ENCODE measurements at regions not wholly inside any gene's neighbourhood (a gene's known extent, or its start where the extent isn't known, plus 50 kb on each side); places are given as distances from the start of the nearest gene placed in this dataset.

DNA sequence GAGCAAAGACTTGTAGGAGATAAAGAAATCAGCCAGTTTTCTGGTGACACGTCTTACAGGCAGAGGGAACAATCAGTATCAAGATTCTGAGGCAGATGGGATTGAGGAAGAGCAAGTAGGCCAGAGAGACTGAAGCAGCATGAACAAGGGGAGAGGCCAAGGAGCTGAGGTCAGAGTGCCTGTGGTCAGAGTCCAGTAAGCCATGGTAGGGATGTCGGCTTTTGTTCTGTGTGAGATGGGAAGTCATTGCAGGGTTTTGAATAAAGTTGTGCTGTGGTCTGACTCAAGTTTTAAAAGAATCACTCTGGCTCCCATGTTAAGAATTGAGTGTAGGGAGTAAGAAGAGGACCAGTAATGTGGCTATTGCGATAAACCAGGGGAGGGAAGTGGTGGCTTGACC lies 85.9 kb upstream of the IVNS1ABP start:
- no peak overlapping the region for H3K27ac ChIP-seq
- H3K4me3 ChIP-seq: no peak overlapping the region
- H3K27me3 ChIP-seq (replicated peaks in 1 of 7): no peaks in the 10 kb centered on the region
- no peaks in the 10 kb centered on the region for H3K36me3 ChIP-seq
- H3K4me1 ChIP-seq: peaks cover 0 to 9% (median 3%) of the 10 kb centered on the region in 6 donors
- no peak for DNase-seq
- TF ChIP-seq POLR2AphosphoS5 (IDR thresholded peaks at IDR 0.05): no peak
- no peak for TF ChIP-seq POLR2A (IDR thresholded peaks at IDR 0.05)
- TF ChIP-seq, protein P1, sequence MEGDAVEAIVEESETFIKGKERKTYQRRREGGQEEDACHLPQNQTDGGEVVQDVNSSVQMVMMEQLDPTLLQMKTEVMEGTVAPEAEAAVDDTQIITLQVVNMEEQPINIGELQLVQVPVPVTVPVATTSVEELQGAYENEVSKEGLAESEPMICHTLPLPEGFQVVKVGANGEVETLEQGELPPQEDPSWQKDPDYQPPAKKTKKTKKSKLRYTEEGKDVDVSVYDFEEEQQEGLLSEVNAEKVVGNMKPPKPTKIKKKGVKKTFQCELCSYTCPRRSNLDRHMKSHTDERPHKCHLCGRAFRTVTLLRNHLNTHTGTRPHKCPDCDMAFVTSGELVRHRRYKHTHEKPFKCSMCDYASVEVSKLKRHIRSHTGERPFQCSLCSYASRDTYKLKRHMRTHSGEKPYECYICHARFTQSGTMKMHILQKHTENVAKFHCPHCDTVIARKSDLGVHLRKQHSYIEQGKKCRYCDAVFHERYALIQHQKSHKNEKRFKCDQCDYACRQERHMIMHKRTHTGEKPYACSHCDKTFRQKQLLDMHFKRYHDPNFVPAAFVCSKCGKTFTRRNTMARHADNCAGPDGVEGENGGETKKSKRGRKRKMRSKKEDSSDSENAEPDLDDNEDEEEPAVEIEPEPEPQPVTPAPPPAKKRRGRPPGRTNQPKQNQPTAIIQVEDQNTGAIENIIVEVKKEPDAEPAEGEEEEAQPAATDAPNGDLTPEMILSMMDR (IDR thresholded peaks at IDR 0.05 in 8 of 11, conservative IDR thresholded peaks at IDR 0.05 in 3 of 11): no peak
- peaks cover 0 to 6% (median 0%) of the 10 kb centered on the region in 8 donors for H3K9me3 ChIP-seq
- intact Hi-C loops (cut with DNase I; ENCODE audit: low total_unique reads): no loop called here
- 84 to 94% (median 86%) methylated on average over 3 of the region's 3 CpGs for WGBS, 5 donors

DNA sequence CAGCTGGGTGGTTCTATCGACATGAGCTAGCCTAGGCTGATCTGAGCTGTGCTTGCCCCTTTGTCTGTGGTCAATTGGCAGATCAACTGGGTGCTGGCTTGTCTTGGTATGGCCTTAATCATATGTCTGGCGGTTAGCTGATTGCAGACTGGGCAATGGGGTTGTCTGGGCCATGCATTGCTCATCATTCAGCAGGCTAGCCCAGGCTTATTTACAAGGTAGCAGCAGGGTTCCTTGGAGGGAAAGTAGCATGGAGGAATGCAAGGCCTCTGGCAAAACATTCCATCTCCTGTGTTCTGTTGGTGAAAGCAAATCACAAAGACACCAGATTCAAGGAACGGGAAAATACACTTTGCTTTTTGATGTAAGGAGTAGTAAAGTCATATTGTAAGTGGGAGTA lies 84.0 kb upstream of the IVNS1ABP start:
- Histone ChIP-seq H3K27ac (no peak overlapping the region), H3K27me3 (replicated peaks in 1 of 7) (no peaks in the 10 kb centered on the region), H3K4me3 (no peak overlapping the region), H3K4me1 (peaks cover 0 to 9% (median 3%) of the 10 kb centered on the region in 6 donors), H3K36me3 (no peaks in the 10 kb centered on the region), H3K9me3 (no peaks in the 10 kb centered on the region)
- TF ChIP-seq POLR2AphosphoS5 (IDR thresholded peaks at IDR 0.05): no peak
- TF ChIP-seq, protein P1 (IDR thresholded peaks at IDR 0.05 in 8 of 11, conservative IDR thresholded peaks at IDR 0.05 in 3 of 11): no peak
- no peak for TF ChIP-seq POLR2A (IDR thresholded peaks at IDR 0.05)
- WGBS, 5 donors: 81 to 98% (median 96%) methylated on average over 3 of the region's 3 CpGs
- intact Hi-C loops (cut with DNase I; ENCODE audit: low total_unique reads): no loop called here
- DNase-seq: no peak

DNA sequence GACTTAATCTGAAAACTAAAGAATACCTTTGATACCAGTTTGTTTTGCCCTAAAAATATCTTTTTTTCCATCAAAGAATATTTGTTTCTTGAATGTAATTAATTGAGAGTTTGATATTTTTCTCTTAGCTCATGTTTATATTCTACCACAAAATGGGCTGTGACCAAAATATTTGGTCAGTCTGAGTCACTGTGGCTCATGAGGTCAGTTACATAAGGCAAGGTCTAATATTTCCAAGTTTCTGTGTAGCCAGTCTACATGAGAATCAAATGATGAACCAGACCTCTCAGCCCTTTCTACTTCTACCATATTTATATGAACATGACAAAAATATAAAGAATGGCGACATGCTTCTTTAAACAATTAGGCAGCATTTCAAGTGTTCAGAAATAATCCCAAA lies 83.0 kb upstream of the IVNS1ABP start:
- Histone ChIP-seq H3K27ac (no peak overlapping the region), H3K36me3 (no peaks in the 10 kb centered on the region), H3K27me3 (replicated peaks in 1 of 7) (no peaks in the 10 kb centered on the region), H3K4me1 (peaks cover 0 to 8% (median 3%) of the 10 kb centered on the region in 6 donors), H3K4me3 (no peak overlapping the region), H3K9me3 (no peaks in the 10 kb centered on the region)
- no peak for DNase-seq
- no peak for TF ChIP-seq POLR2A (IDR thresholded peaks at IDR 0.05)
- TF ChIP-seq POLR2AphosphoS5 (IDR thresholded peaks at IDR 0.05): no peak
- TF ChIP-seq, protein P1 (IDR thresholded peaks at IDR 0.05 in 8 of 11, conservative IDR thresholded peaks at IDR 0.05 in 3 of 11): no peak
- 97 to 100% (median 97%) methylated on average over 1 of the region's 1 CpG for WGBS, 5 donors
- intact Hi-C loops (cut with DNase I; ENCODE audit: low total_unique reads): no loop called here

DNA sequence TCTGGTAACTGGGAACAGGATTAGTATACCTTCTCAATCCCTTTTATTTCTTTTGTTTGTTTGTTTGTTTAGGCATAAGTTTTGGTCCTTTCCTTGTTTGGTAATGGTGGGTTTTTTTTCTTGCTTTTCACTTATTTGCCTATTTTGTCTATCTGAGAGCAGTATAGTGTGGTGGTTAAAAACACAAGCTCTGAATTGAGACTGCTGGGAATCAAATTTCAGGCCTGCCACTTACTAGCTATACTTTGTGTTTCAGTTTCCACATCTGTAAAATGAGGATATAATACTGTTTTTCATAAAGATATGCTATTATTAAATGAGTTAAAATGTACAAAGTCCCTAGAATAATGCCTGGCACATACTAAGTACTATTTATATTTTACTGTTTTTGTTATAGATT lies 81.6 kb upstream of the IVNS1ABP start:
- no peaks in the 10 kb centered on the region for H3K27me3 ChIP-seq (replicated peaks in 1 of 7)
- H3K4me3 ChIP-seq: no peak overlapping the region
- H3K4me1 ChIP-seq: no peaks in the 10 kb centered on the region
- no peak overlapping the region for H3K27ac ChIP-seq
- TF ChIP-seq, protein P1 (IDR thresholded peaks at IDR 0.05 in 8 of 11, conservative IDR thresholded peaks at IDR 0.05 in 3 of 11): no peak
- no peak for TF ChIP-seq POLR2A (IDR thresholded peaks at IDR 0.05)
- TF ChIP-seq POLR2AphosphoS5 (IDR thresholded peaks at IDR 0.05): no peak
- intact Hi-C loops (cut with DNase I; ENCODE audit: low total_unique reads): no loop called here
- H3K9me3 ChIP-seq: no peaks in the 10 kb centered on the region
- H3K36me3 ChIP-seq: no peaks in the 10 kb centered on the region
- DNase-seq: no peak
